ENCODE measurements at regions not wholly inside any gene's neighbourhood (a gene's known extent, or its start where the extent isn't known, plus 50 kb on each side); places are given as distances from the start of the nearest gene placed in this dataset.

- TF ChIP-seq EGR1 (IDR thresholded peaks at IDR 0.05; ENCODE audit: low read depth) = no peak
- no peak for TF ChIP-seq ZNF274 (IDR thresholded peaks at IDR 0.05; ENCODE audit: low read depth, low read length)
- TF ChIP-seq POLR2A (IDR thresholded peaks at IDR 0.05; ENCODE audit: borderline replicate concordance, extremely low read depth, insufficient read depth, insufficient read length) = no peak
- TF ChIP-seq, protein P1, sequence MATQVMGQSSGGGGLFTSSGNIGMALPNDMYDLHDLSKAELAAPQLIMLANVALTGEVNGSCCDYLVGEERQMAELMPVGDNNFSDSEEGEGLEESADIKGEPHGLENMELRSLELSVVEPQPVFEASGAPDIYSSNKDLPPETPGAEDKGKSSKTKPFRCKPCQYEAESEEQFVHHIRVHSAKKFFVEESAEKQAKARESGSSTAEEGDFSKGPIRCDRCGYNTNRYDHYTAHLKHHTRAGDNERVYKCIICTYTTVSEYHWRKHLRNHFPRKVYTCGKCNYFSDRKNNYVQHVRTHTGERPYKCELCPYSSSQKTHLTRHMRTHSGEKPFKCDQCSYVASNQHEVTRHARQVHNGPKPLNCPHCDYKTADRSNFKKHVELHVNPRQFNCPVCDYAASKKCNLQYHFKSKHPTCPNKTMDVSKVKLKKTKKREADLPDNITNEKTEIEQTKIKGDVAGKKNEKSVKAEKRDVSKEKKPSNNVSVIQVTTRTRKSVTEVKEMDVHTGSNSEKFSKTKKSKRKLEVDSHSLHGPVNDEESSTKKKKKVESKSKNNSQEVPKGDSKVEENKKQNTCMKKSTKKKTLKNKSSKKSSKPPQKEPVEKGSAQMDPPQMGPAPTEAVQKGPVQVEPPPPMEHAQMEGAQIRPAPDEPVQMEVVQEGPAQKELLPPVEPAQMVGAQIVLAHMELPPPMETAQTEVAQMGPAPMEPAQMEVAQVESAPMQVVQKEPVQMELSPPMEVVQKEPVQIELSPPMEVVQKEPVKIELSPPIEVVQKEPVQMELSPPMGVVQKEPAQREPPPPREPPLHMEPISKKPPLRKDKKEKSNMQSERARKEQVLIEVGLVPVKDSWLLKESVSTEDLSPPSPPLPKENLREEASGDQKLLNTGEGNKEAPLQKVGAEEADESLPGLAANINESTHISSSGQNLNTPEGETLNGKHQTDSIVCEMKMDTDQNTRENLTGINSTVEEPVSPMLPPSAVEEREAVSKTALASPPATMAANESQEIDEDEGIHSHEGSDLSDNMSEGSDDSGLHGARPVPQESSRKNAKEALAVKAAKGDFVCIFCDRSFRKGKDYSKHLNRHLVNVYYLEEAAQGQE (IDR thresholded peaks at IDR 0.05; ENCODE audit: low read depth) = no peak
- TF ChIP-seq, protein P2, sequence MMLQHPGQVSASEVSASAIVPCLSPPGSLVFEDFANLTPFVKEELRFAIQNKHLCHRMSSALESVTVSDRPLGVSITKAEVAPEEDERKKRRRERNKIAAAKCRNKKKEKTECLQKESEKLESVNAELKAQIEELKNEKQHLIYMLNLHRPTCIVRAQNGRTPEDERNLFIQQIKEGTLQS (IDR thresholded peaks at IDR 0.05) = no peak
- TF ChIP-seq, protein P3, sequence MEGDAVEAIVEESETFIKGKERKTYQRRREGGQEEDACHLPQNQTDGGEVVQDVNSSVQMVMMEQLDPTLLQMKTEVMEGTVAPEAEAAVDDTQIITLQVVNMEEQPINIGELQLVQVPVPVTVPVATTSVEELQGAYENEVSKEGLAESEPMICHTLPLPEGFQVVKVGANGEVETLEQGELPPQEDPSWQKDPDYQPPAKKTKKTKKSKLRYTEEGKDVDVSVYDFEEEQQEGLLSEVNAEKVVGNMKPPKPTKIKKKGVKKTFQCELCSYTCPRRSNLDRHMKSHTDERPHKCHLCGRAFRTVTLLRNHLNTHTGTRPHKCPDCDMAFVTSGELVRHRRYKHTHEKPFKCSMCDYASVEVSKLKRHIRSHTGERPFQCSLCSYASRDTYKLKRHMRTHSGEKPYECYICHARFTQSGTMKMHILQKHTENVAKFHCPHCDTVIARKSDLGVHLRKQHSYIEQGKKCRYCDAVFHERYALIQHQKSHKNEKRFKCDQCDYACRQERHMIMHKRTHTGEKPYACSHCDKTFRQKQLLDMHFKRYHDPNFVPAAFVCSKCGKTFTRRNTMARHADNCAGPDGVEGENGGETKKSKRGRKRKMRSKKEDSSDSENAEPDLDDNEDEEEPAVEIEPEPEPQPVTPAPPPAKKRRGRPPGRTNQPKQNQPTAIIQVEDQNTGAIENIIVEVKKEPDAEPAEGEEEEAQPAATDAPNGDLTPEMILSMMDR (IDR thresholded peaks at IDR 0.05 in 2 of 3, conservative IDR thresholded peaks at IDR 0.05 in 1 of 3; ENCODE audit: borderline replicate concordance in 1 of 3, insufficient read depth in 1 of 3, low read depth in 2 of 3, low read length in 2 of 3) = no peak
Observed at GRCh38 chr5:155278532-155278931, 265.0 kb downstream of the KIF4B start.
